ENCODE measurements at regions not wholly inside any gene's neighbourhood (a gene's known extent, or its start where the extent isn't known, plus 50 kb on each side); places are given as distances from the start of the nearest gene placed in this dataset.

DNA sequence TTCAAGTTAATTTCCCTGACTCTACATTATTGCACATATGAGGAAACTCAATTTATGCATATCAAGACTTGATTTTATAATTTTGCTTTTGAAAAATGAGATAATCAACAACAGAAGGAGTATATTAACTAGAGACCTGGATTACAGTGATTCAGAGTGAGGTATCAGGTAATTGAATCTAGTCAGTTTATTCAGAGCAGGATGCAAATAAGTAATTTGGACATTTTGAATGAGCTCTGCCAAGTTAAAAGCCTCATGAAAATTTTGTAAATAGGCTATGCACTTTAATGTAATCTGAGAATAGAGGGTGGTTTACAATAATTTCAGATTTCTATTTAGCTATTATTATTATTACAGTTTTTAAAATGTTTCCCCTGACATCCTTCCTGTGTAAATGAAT, 203.7 kb upstream of the EMCN start:
- no peak overlapping the region for H3K4me3 ChIP-seq (ENCODE audit: low read length)
- TF ChIP-seq, protein P1, sequence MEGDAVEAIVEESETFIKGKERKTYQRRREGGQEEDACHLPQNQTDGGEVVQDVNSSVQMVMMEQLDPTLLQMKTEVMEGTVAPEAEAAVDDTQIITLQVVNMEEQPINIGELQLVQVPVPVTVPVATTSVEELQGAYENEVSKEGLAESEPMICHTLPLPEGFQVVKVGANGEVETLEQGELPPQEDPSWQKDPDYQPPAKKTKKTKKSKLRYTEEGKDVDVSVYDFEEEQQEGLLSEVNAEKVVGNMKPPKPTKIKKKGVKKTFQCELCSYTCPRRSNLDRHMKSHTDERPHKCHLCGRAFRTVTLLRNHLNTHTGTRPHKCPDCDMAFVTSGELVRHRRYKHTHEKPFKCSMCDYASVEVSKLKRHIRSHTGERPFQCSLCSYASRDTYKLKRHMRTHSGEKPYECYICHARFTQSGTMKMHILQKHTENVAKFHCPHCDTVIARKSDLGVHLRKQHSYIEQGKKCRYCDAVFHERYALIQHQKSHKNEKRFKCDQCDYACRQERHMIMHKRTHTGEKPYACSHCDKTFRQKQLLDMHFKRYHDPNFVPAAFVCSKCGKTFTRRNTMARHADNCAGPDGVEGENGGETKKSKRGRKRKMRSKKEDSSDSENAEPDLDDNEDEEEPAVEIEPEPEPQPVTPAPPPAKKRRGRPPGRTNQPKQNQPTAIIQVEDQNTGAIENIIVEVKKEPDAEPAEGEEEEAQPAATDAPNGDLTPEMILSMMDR (conservative IDR thresholded peaks at IDR 0.05; ENCODE audit: low read depth, low read length): no peak
- DNase-seq (ENCODE audit: low read depth): no peak

DNA sequence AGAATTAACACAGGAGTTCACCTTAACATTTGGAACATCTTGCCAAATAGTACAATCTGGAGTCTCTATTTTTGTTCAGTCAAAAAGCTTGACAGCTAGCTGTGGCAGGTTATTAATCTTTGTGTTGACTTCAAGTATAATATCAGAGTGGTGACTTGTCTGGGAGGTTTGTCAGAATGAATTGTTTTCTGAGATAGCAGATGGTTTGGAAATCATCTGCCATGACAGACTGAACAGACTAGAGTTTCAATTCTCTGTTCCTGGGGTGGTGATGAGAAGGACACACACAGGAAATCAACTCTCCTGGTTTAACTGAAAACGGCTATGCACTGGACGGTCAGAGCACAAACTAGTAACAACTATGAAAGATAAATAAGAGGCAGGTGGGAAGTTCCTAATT, 203.3 kb upstream of the EMCN start:
- TF ChIP-seq, protein P1 (conservative IDR thresholded peaks at IDR 0.05; ENCODE audit: low read depth, low read length): no peak
- no peak for DNase-seq (ENCODE audit: low read depth)
- H3K4me3 ChIP-seq (ENCODE audit: low read length): no peak overlapping the region

DNA sequence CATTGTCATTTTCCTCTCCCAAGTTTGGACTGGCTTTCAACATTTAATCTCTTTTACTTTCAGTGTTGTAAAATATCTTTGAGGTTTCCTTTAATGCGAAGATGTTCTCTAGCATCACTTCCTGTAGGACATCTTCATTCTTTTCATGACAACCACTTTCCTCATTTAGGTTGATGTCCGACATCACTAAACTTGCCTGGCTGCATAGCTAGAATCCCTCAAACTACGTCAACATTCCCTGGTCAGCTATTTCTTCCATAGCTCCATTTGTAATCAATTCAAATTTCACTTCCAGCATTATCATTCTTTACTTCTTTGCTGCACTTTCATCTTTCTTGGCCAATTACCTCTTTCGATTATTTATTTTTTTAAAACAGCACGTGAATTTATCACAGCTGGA, 198.6 kb upstream of the EMCN start:
- DNase-seq (ENCODE audit: low read depth): no peak
- TF ChIP-seq, protein P1 (conservative IDR thresholded peaks at IDR 0.05; ENCODE audit: low read depth, low read length): no peak
- H3K4me3 ChIP-seq (ENCODE audit: low read length): no peak overlapping the region

DNA sequence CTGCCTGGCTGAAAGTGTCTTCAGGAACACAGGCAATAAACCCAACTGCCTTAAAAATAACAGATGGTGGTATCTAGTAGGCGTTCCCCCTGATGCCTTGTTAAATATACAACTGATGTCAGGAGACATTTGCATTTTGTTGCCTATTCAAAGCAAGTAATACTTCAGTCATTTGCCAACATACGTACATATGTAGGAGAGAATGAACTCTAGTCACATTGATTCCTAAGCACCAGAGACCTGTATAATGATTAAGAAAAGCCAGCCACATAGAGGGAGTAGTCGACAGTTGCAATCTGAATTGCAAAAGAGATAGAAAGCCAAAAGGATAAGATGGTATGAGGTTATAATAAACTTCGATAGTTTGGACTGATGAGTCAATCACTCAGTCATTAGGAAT, 191.0 kb upstream of the EMCN start:
- TF ChIP-seq, protein P1 (conservative IDR thresholded peaks at IDR 0.05; ENCODE audit: low read depth, low read length): no peak
- no peak for DNase-seq (ENCODE audit: low read depth)
- no peak overlapping the region for H3K4me3 ChIP-seq (ENCODE audit: low read length)

DNA sequence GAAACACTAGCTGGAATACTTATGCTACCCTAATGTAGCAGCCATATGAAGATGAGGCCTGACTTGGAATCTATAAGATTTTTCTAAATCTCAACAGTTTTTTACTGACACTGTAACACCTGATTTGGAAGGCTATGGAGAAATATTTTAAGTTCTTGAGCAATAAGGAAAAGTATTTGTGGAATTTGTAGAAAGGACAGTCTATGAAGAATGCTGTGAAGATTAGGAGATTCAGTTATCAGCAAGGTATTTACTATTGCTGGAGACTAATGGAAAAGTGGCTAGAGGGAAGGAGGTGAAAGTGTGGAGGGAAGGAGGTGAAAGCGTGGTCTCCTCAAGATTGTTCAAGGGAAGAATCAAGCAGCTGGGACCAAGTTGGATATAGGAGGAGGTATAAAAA, 190.0 kb upstream of the EMCN start:
- TF ChIP-seq, protein P1 (conservative IDR thresholded peaks at IDR 0.05; ENCODE audit: low read depth, low read length): no peak
- no peak for DNase-seq (ENCODE audit: low read depth)

DNA sequence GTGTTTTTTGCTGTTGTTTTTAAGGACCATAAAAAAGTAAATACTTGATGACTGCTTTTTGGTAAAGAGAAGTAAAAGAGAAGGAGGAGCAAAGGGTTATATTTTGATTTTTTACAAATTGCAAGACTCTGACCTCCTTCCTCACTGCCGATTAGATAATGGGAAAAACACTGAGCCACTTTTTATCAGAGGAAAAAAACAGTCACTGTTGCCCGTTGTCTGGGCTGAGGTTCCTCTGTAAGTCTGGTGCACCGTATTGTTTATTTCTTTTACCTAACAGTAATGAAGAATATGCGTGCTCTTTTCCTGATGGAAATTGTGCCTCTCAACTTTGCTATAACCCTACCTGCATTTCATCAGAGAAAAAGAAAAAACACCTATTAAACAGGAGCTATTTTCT, 178.7 kb upstream of the EMCN start:
- TF ChIP-seq, protein P1 (conservative IDR thresholded peaks at IDR 0.05; ENCODE audit: low read depth, low read length): no peak
- no peak for DNase-seq (ENCODE audit: low read depth)
- no peak overlapping the region for H3K4me3 ChIP-seq (ENCODE audit: low read length)

More for the DNA sequence above, 190.0 kb upstream of the EMCN start:
- H3K4me3 ChIP-seq (ENCODE audit: low read length): no peak overlapping the region

DNA sequence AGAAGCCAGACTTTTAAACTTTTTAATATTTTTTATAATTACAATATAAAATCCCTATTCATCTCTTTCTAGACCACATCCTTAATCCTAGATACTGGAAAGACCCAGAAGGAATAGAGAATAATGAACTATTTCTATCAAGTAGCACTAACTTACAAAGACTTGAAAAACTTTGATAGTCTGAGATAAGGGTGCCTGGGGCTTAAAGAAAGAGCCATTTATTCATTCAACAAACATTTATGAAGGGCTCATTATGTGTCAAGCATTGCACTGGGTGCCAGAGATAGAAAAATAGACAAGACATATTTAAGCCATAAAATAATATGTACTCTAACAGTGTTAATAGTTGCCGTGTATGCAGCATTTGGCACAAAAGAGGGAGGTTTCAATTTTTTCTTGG, 178.0 kb upstream of the EMCN start:
- DNase-seq (ENCODE audit: low read depth): no peak
- no peak overlapping the region for H3K4me3 ChIP-seq (ENCODE audit: low read length)
- TF ChIP-seq, protein P1 (conservative IDR thresholded peaks at IDR 0.05; ENCODE audit: low read depth, low read length): no peak

Data from retinal pigment epithelial cell (primary cell).